SK-MEL-5 (cell line): ENCODE measurements at regions not wholly inside any gene's neighbourhood (a gene's known extent, or its start where the extent isn't known, plus 50 kb on each side); places are given as distances from the start of the nearest gene placed in this dataset.
A peak's percentile ranks its signal among the peaks of the same experiment; 100 is the strongest.
"Not testable (repeated sequence)": the region's sequence is repeated elsewhere in the genome, so short reads cannot be mapped to it uniquely, and the experiment has no call there.

Experiments
- DNase-seq: peaks from one replicate; pipeline ENCODE4 v3.0.0-alpha.2; 2016; ENCODE audit warnings: low read depth, low spot score
- in situ Hi-C: cut with HindIII; loops from 2 replicates; pipeline ENCODE4 v1.10.0; 2016; ENCODE audit warnings: low sequenced_read_pairs, high pct_unique_total_duplicates, low pct_unique_long_range_greater_than_20kb

GRCh38 chr3:194022816-194023215 is 113.1 kb upstream of the HES1 start:
- DNase-seq, result no peak
- in situ Hi-C loops, result no loop called here

GRCh38 chr3:194023501-194024280 is 112.3 kb upstream of the HES1 start:
- in situ Hi-C loops, result no loop called here
- peak; percentile 41 for DNase-seq

GRCh38 chr3:194025119-194025518 is 110.8 kb upstream of the HES1 start:
- DNase-seq, result no peak
- in situ Hi-C loops, result no loop called here

GRCh38 chr3:194025951-194026350 is 110.0 kb upstream of the HES1 start:
- in situ Hi-C loops, result no loop called here

GRCh38 chr3:194028434-194029004 is 107.4 kb upstream of the HES1 start:
- DNase-seq, result no peak
- in situ Hi-C loops, result no loop called here

More at GRCh38 chr3:194025951-194026350, 110.0 kb upstream of the HES1 start:
- no peak for DNase-seq

- in situ Hi-C loops, result no loop called here
- no peak for DNase-seq
These were observed 106.1 kb upstream of the HES1 start for GRCh38 chr3:194029846-194030245.

- in situ Hi-C loops, result no loop called here
- no peak for DNase-seq
These were observed 105.6 kb upstream of the HES1 start for GRCh38 chr3:194030372-194030771.

GRCh38 chr3:194031349-194031748 is 104.6 kb upstream of the HES1 start:
- DNase-seq, result no peak
- in situ Hi-C loops, result no loop called here

- in situ Hi-C loops, result no loop called here
- DNase-seq, result no peak
These were observed 103.9 kb upstream of the HES1 start for GRCh38 chr3:194031867-194032635.

GRCh38 chr3:194032828-194033435 is 103.0 kb upstream of the HES1 start:
- in situ Hi-C loops, result no loop called here
- no peak for DNase-seq

GRCh38 chr3:194034346-194035336 is 101.3 kb upstream of the HES1 start:
- DNase-seq, result no peak
- in situ Hi-C loops, result no loop called here

GRCh38 chr3:194035406-194036138 is 100.4 kb upstream of the HES1 start:
- DNase-seq, result no peak
- in situ Hi-C loops, result no loop called here

- DNase-seq, result no peak
- in situ Hi-C loops, result no loop called here
These were observed 99.1 kb upstream of the HES1 start for GRCh38 chr3:194036842-194037241.

GRCh38 chr3:194038346-194038745 is 97.6 kb upstream of the HES1 start:
- DNase-seq, result not testable (repeated sequence)

GRCh38 chr3:194038960-194039359 is 97.0 kb upstream of the HES1 start:
- in situ Hi-C loops, result no loop called here
- DNase-seq, result no peak

More at GRCh38 chr3:194038346-194038745, 97.6 kb upstream of the HES1 start:
- in situ Hi-C loops, result not testable (repeated sequence)

- DNase-seq, result no peak
- in situ Hi-C loops, result no loop called here
These were observed 95.3 kb upstream of the HES1 start for GRCh38 chr3:194040516-194041273.
